Gastrocnemius medialis (tissue), 4 donors: ENCODE measurements at regions not wholly inside any gene's neighbourhood (a gene's known extent, or its start where the extent isn't known, plus 50 kb on each side); places are given as distances from the start of the nearest gene placed in this dataset.

Source experiments
- POLR2A ChIP-seq, 2 donors: fragments of 450-650 bp; IDR thresholded peaks; one replicate each; pipeline ENCODE4 v1.6.1; 2017; ENCODE audit warnings: antibody characterized with exemption in 2 of 2, mild to moderate bottlenecking in 2 of 2, moderate library complexity in 2 of 2
- TF ChIP-seq, protein P1 (sequence below), 5 experiments: fragments of 450-650 bp in 3 of 5; fragments of 200-600 bp in 2 of 5; sonication (generic) in 2 of 5; IDR thresholded peaks in 4 of 5; conservative IDR thresholded peaks in 1 of 5; 1 replicate in 4 of 5; 2 replicates in 1 of 5; pipeline ENCODE4 v1.5.1; 2016 to 2019; ENCODE audit warnings: antibody characterized with exemption in 5 of 5, mild to moderate bottlenecking in 3 of 5, moderate library complexity in 3 of 5

- TF ChIP-seq, protein P1, sequence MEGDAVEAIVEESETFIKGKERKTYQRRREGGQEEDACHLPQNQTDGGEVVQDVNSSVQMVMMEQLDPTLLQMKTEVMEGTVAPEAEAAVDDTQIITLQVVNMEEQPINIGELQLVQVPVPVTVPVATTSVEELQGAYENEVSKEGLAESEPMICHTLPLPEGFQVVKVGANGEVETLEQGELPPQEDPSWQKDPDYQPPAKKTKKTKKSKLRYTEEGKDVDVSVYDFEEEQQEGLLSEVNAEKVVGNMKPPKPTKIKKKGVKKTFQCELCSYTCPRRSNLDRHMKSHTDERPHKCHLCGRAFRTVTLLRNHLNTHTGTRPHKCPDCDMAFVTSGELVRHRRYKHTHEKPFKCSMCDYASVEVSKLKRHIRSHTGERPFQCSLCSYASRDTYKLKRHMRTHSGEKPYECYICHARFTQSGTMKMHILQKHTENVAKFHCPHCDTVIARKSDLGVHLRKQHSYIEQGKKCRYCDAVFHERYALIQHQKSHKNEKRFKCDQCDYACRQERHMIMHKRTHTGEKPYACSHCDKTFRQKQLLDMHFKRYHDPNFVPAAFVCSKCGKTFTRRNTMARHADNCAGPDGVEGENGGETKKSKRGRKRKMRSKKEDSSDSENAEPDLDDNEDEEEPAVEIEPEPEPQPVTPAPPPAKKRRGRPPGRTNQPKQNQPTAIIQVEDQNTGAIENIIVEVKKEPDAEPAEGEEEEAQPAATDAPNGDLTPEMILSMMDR (IDR thresholded peaks at IDR 0.05 in 4 of 5, conservative IDR thresholded peaks at IDR 0.05 in 1 of 5), result no peak
- no peak for TF ChIP-seq POLR2A (IDR thresholded peaks at IDR 0.05)
Measured at GRCh38 chr6:23637296-23637695, 488.7 kb upstream of the NRSN1 start.
